ENCODE measurements at regions not wholly inside any gene's neighbourhood (a gene's known extent, or its start where the extent isn't known, plus 50 kb on each side); places are given as distances from the start of the nearest gene placed in this dataset.

GRCh38 chr2:223383315-223383714 is 218.8 kb downstream of the SCG2 start:
- H3K9me3 Mint-ChIP-seq = no peaks in the 10 kb centered on the region
- H3K27ac Mint-ChIP-seq = no peak overlapping the region
- no peak for TF ChIP-seq CTCF (IDR thresholded peaks at IDR 0.05)
- no peaks in the 10 kb centered on the region; the same call in 1 of the 2 replicates for H3K27me3 Mint-ChIP-seq (ENCODE audit: insufficient read depth)
- H3K4me1 Mint-ChIP-seq (ENCODE audit: low read depth) = peaks cover 13% of the 10 kb centered on the region; the same call in 1 of the 2 replicates
- DNase-seq = peak; percentile 38
- no peak overlapping the region for H3K4me3 Mint-ChIP-seq
- H3K36me3 Mint-ChIP-seq (ENCODE audit: low read depth) = no peaks in the 10 kb centered on the region

- Mint-ChIP-seq H3K36me3 (ENCODE audit: low read depth) (no peaks in the 10 kb centered on the region), H3K9me3 (no peaks in the 10 kb centered on the region), H3K4me1 (ENCODE audit: low read depth) (peaks cover 13% of the 10 kb centered on the region; the same call in 1 of the 2 replicates), H3K27me3 (ENCODE audit: insufficient read depth) (no peaks in the 10 kb centered on the region; the same call in 1 of the 2 replicates), H3K27ac (no peak overlapping the region), H3K4me3 (no peak overlapping the region)
- no peak for DNase-seq
- no peak for TF ChIP-seq CTCF (IDR thresholded peaks at IDR 0.05)
Observed at GRCh38 chr2:223386189-223386588, 216.0 kb downstream of the SCG2 start.

GRCh38 chr2:223386984-223387383 is 215.2 kb downstream of the SCG2 start:
- H3K9me3 Mint-ChIP-seq = no peaks in the 10 kb centered on the region
- H3K27me3 Mint-ChIP-seq (ENCODE audit: insufficient read depth) = no peaks in the 10 kb centered on the region; the same call in 1 of the 2 replicates
- no peak overlapping the region for H3K27ac Mint-ChIP-seq
- peaks cover 13% of the 10 kb centered on the region; the same call in 1 of the 2 replicates for H3K4me1 Mint-ChIP-seq (ENCODE audit: low read depth)
- TF ChIP-seq CTCF (IDR thresholded peaks at IDR 0.05) = no peak
- no peaks in the 10 kb centered on the region for H3K36me3 Mint-ChIP-seq (ENCODE audit: low read depth)
- no peak overlapping the region for H3K4me3 Mint-ChIP-seq
- DNase-seq = no peak

- no peak for TF ChIP-seq CTCF (IDR thresholded peaks at IDR 0.05)
- H3K36me3 Mint-ChIP-seq (ENCODE audit: low read depth) = no peaks in the 10 kb centered on the region
- no peaks in the 10 kb centered on the region for H3K4me1 Mint-ChIP-seq (ENCODE audit: low read depth)
- DNase-seq = no peak
- H3K27me3 Mint-ChIP-seq (ENCODE audit: insufficient read depth) = no peaks in the 10 kb centered on the region; the same call in 1 of the 2 replicates
- peaks cover under 1% of the 10 kb centered on the region; the same call in 1 of the 2 replicates for H3K9me3 Mint-ChIP-seq
- no peak overlapping the region for H3K4me3 Mint-ChIP-seq
- no peak overlapping the region for H3K27ac Mint-ChIP-seq
Observed at GRCh38 chr2:223389624-223390023, 212.5 kb downstream of the SCG2 start.

- no peaks in the 10 kb centered on the region for H3K36me3 Mint-ChIP-seq (ENCODE audit: low read depth)
- no peak for TF ChIP-seq CTCF (IDR thresholded peaks at IDR 0.05)
- no peak overlapping the region for H3K27ac Mint-ChIP-seq
- no peaks in the 10 kb centered on the region for H3K4me1 Mint-ChIP-seq (ENCODE audit: low read depth)
- no peak for DNase-seq
- H3K4me3 Mint-ChIP-seq = no peak overlapping the region
- H3K9me3 Mint-ChIP-seq = peaks cover 5% of the 10 kb centered on the region; the same call in 1 of the 2 replicates
- no peaks in the 10 kb centered on the region for H3K27me3 Mint-ChIP-seq (ENCODE audit: insufficient read depth)
Observed at GRCh38 chr2:223396993-223397392, 205.2 kb downstream of the SCG2 start.

All from HFFc6 (cell line).